HG03378 (cell line): ENCODE measurements at regions not wholly inside any gene's neighbourhood (a gene's known extent, or its start where the extent isn't known, plus 50 kb on each side); places are given as distances from the start of the nearest gene placed in this dataset.

Experiments used
- ATAC-seq: cut with Tn5 transposase; IDR thresholded peaks from one replicate; pipeline ENCODE4 v1.9.1; 2021; ENCODE audit warnings: mild to moderate bottlenecking, moderate library complexity; ENCODE audit not compliant: unreplicated experiment

DNA sequence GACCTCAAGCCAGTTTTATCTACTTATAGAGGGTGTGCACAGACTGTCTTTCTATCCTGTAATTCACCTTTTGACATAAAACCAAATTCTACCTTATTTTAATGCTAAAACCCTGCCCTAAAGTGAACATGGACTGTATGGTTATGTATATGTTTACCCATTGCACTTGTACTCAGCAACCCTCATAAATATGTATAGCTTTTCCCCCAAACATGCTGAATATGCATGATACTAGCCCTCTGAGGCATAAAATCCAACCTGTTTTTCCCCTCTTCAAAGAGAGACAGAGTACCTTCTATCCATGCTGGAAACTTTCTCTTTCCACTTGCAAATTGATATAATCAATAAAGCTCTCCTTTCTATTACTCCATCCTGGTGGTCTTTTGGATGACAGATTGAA lies 267.9 kb upstream of the BMP2 start:
- ATAC-seq = no peak

- no peak for ATAC-seq
Observed at GRCh38 chr20:6496874-6497273, 270.6 kb upstream of the BMP2 start.

DNA sequence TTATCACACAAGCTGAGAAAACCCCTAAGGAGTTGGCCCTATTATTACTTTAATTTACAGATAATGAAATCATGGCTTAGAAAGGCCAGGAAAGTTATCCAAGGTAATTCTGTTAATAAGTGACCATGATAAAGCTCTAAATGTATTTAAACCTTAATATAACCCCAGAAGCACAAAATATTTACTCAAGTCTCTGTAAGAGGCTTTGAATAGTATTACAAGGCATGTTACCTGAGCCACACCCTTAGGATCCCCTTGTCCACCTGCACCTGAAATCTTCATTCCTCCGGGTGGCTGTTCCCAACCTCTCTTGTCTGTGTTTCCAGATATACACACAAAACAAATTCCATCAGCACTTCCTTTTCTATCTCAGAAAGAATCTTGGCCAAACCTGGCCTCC lies 271.6 kb upstream of the BMP2 start:
- no peak for ATAC-seq

- ATAC-seq = no peak
Observed at GRCh38 chr20:6492271-6493055, 275.0 kb upstream of the BMP2 start.

- ATAC-seq = no peak
Observed at GRCh38 chr20:6490849-6491248, 276.6 kb upstream of the BMP2 start.

DNA sequence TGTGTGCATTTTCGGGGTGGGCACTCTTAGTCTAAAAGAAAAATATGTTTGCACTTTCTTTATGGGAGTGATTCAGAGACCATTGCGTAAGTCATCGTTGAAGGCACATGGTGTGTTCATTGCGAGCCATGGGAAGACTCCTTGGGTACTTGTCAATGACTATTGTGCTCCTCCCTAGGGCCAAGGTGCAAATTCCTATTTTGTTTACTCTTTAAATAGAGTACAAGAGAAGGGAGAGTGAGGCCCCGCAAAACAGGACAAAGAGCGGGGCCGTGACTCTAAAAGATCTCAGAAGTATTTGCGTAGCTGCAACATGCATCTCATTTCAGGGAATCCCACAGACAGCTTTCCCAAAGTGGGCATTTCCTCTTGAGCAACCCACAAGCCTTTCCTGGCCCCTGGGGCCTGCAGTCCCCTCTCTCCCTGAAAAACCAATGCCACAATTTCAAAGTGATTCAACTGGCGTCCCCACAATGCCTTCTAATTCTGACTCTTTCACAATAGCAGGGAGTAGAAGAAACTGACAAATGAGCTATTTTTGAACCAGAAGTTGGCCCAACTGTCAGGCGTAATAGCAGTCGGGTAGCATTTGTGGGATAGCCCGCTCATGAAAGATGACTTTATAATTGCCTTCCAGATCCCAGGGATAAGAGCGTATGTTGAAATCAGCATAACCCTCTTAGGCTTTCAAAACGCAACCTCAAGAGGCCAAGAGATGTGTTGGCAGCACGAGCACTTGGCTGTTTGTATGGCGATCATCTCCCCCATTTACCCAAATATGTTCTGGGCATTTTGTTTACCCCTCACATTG lies 277.9 kb upstream of the BMP2 start:
- ATAC-seq = no peak

DNA sequence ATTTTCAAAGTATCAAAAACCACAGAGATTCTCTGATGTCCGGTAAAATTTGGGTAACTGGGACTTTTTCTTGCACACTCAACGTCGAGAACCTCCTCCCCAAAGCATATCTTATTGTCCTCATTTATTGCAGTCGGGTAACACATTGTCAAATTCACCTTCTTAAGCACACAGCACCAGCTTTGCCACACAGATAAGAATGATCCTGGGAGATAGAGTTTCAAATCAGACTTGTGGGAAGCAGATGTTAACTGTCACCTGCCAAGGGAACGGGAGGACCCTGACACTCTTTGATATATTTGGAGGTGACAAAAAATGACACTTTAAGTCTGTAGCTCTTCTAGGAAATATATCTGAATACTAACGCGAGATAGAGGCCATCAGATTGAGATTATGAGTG lies 282.1 kb upstream of the BMP2 start:
- no peak for ATAC-seq

DNA sequence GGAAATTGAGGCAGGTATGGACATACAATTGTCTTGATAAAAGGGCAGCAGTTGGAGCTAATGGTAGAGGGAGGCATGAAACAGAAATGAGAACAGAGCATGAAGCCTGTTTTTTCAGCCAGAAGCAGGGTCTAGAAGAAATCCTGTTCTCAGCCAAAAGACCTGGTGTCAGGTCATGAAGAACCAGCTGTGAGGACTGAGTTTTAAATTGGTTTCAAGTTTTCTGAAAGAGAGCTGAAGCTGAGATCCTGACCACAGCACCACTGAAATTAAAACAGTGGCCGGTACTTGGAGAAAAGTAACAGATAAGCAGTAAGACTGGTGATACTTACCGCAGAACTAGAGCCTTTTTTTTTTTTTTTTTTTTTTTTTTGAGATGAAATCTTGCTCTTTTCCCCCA lies 283.8 kb upstream of the BMP2 start:
- no peak for ATAC-seq

DNA sequence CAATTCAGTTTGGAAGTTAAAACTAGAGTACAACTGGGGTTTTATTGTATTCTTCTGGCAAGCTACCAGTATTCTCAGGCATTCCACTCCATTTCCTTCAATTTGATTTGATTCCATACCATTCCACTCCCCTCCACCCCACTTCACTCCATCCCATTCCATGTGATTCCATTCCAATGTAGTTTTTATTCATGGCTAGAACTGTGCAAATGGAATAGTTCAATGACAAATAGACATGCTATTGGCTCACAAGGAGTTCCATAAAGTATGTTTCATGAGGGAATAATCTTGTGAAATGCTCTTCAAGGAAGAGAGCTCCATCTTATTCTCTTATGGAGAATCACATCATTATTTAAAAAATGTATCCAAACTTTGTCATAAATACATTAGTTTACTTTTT lies 285.0 kb upstream of the BMP2 start:
- ATAC-seq = no peak

DNA sequence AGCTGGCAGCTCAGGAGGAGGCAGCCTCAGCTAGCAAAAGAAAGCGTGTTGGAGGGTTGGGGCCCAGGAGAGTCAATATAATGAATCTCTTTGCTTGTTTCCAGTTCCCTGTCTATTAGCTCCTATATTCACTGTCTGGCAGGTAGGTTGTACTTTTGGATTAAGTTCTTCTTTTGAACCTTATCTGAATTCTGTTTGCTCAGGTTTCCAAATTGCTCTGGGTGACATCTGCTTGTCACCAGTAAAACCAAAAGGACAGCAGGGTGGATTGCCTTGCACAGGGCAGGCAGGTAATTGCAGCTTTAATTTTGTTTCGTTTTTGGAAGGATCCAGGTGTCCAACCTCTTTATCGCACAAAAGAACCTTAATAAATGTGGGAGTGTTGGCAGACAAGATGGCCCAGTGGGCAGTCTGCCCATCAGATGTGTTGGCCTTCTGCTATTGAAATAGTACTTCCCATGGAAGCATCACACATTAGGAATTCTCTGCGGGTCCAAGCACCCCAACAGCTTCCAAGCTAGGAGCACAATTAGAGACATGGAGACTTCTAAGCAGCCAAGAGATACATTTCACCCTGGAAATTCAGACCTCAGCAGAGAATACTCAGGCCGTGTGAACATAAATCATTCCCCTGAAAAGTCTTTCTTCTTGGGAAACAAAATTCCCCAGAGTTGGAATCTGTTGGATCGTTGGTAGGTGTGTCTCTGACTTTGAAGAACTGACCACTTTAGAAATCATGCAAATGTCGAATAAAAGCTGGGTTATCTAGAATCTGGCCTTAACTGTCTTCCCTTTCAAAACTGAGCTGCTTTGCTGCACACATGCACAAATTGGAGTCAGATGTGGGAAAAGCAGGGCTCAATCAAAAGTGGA lies 286.9 kb upstream of the BMP2 start:
- ATAC-seq = no peak

DNA sequence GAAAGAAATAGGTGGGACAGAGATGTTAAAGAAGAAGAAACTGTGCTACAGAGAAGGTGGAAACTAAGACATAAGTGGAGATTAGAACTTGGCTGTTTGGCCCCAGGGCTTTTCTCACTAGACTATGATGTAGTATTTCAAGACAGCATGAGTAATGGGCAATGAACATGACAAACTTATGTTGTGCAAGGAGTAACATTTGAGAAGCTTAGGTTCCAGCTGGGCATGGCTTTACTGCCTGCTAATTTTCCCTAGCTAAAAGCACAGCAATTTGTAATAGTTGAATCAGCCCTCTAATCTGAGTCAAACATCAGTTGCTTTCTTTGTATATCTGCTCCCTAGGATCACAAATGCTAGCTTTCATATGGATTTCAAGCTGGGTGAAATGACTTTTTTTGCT lies 294.3 kb upstream of the BMP2 start:
- ATAC-seq = no peak

GRCh38 chr20:6471871-6472270 lies 295.6 kb upstream of the BMP2 start:
- ATAC-seq = no peak

- no peak for ATAC-seq
Observed at GRCh38 chr20:6471110-6471647, 296.3 kb upstream of the BMP2 start.

- no peak for ATAC-seq
Observed at GRCh38 chr20:6469695-6470094, 297.8 kb upstream of the BMP2 start.

DNA sequence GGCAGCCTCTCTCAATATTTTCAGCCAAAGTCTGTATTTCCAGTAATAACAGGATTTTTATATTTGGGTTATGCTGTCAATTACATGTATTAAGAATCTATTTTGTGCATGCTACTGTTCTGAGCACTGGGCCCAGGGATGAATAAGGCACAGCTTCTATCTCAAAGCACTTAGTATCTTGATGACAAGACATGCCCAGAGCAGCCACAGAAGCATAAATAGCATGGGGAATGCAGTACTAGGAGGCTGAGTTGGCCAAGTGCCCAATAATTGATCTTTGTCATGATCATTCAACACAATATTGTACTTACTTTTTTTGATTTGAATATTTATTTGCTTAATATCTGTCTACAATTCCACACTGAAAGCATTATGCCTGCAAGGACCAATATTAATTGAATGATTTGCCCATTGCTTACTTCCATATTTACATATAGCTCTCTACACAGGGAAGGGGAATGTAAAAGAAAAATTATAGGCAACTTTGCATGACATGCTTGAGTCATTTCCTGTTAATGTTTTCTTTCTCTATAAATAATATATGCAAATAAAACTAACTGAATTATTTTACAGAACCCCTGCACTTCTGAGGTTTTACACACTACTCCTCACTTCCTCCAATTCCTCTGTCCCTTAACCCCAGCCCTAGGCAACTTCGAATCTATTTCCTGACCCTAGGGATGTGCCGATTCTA lies 298.9 kb upstream of the BMP2 start:
- no peak for ATAC-seq

- ATAC-seq = no peak
Observed at GRCh38 chr20:6467562-6467961, 299.9 kb upstream of the BMP2 start.

DNA sequence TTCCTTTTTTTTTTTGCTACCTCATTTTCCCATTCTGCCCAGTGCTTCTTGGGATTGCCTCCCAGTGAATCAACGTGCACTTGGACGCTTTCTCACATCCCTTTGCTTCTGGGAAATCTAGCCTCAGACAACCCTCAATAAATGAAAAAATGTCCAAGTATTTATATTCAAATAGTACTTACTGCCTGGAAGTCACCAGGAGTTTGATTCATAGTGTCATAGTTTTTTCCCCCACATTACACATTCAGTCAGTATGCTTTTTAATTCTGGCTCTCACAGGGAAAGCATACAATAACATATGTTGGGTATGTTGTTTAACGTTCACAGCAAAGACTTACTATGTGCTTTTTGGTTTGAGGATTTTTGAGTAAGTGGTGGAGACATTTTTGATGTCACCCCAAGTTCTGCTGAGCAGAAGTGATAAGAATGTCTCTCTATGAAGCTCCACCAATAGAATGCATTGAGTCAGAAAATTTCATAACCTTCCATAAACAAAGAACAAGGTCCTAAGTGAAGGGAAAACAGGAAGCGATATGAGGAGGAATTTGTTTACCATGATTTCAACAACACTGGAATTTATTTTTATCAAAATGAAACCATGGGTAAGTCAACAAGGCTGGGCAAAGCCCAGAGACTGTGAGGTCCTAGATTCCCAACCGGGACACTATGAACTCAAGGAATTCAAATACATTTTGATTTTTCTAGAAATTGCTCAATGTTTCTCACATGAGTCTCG lies 301.2 kb upstream of the BMP2 start:
- no peak for ATAC-seq

- no peak for ATAC-seq
Observed at GRCh38 chr20:6450841-6451240, 316.6 kb upstream of the BMP2 start.

GRCh38 chr20:6440443-6440799 lies 317.6 kb upstream of the FERMT1 start:
- ATAC-seq = no peak
